HFF-Myc (cell line): ENCODE measurements at regions not wholly inside any gene's neighbourhood (a gene's known extent, or its start where the extent isn't known, plus 50 kb on each side); places are given as distances from the start of the nearest gene placed in this dataset.
A peak's percentile ranks its signal among the peaks of the same experiment; 100 is the strongest.

Experiments
- DNase-seq: peaks from one replicate; pipeline ENCODE4 v3.0.0-alpha.2; 2011; ENCODE audit warnings: low read depth; ENCODE audit errors: extremely low read depth
- H3K4me3 ChIP-seq: replicated peaks from 2 replicates; pipeline ENCODE4 v1.5.1; 2011; ENCODE audit warnings: low read depth, mild to moderate bottlenecking, control low read depth, low read length
- CTCF ChIP-seq: IDR thresholded peaks from 2 replicates; pipeline ENCODE4 v1.5.1; 2012; ENCODE audit warnings: mild to moderate bottlenecking, low read depth, low read length, control low read depth; ENCODE audit errors: missing control alignments

- TF ChIP-seq CTCF = no peak
- no peak for DNase-seq
- H3K4me3 ChIP-seq = no peak overlapping the region
Observed at GRCh38 chr18:73313476-73313875, 445.7 kb upstream of the NETO1 start.

GRCh38 chr18:73296686-73297085, 428.9 kb upstream of the NETO1 start:
- DNase-seq = no peak
- TF ChIP-seq CTCF = no peak
- no peak overlapping the region for H3K4me3 ChIP-seq

GRCh38 chr18:73292156-73292555, 424.4 kb upstream of the NETO1 start:
- DNase-seq = no peak
- no peak for TF ChIP-seq CTCF
- no peak overlapping the region for H3K4me3 ChIP-seq

GRCh38 chr18:73288813-73289212, 421.0 kb upstream of the NETO1 start:
- no peak overlapping the region for H3K4me3 ChIP-seq
- no peak for DNase-seq
- no peak for TF ChIP-seq CTCF

GRCh38 chr18:73286584-73286983, 418.8 kb upstream of the NETO1 start:
- H3K4me3 ChIP-seq = no peak overlapping the region
- TF ChIP-seq CTCF = no peak
- no peak for DNase-seq

GRCh38 chr18:73283788-73284187, 416.0 kb upstream of the NETO1 start:
- TF ChIP-seq CTCF = no peak
- DNase-seq = peak; percentile 46

GRCh38 chr18:73283032-73283431, 415.2 kb upstream of the NETO1 start:
- no peak overlapping the region for H3K4me3 ChIP-seq
- peak; percentile 20 for DNase-seq

More at GRCh38 chr18:73283788-73284187, 416.0 kb upstream of the NETO1 start:
- no peak overlapping the region for H3K4me3 ChIP-seq

More at GRCh38 chr18:73283032-73283431, 415.2 kb upstream of the NETO1 start:
- TF ChIP-seq CTCF = no peak
